ENCODE measurements at regions not wholly inside any gene's neighbourhood (a gene's known extent, or its start where the extent isn't known, plus 50 kb on each side); places are given as distances from the start of the nearest gene placed in this dataset.

GRCh38 chr6:126439040-126439439, 99.1 kb downstream of the CENPW start:
- H3K4me3 ChIP-seq (ENCODE audit: low read depth, low read length): no peak overlapping the region
- no peak for TF ChIP-seq CTCF (IDR thresholded peaks at IDR 0.05; ENCODE audit: borderline replicate concordance, insufficient read depth, low read depth, low read length)

- TF ChIP-seq CTCF (IDR thresholded peaks at IDR 0.05; ENCODE audit: borderline replicate concordance, insufficient read depth, low read depth, low read length): no peak
- H3K4me3 ChIP-seq (ENCODE audit: low read depth, low read length): no peak overlapping the region
These were observed 101.0 kb downstream of the CENPW start for GRCh38 chr6:126440923-126441322.

GRCh38 chr6:126444659-126445273, 104.9 kb downstream of the CENPW start:
- no peak overlapping the region for H3K4me3 ChIP-seq (ENCODE audit: low read depth, low read length)
- no peak for TF ChIP-seq CTCF (IDR thresholded peaks at IDR 0.05; ENCODE audit: borderline replicate concordance, insufficient read depth, low read depth, low read length)

GRCh38 chr6:126446248-126446647, 106.3 kb downstream of the CENPW start:
- TF ChIP-seq CTCF (IDR thresholded peaks at IDR 0.05; ENCODE audit: borderline replicate concordance, insufficient read depth, low read depth, low read length): no peak
- H3K4me3 ChIP-seq (ENCODE audit: low read depth, low read length): no peak overlapping the region

- TF ChIP-seq CTCF (IDR thresholded peaks at IDR 0.05; ENCODE audit: borderline replicate concordance, insufficient read depth, low read depth, low read length): no peak
- H3K4me3 ChIP-seq (ENCODE audit: low read depth, low read length): no peak overlapping the region
These were observed 107.5 kb downstream of the CENPW start for GRCh38 chr6:126447367-126447766.

- no peak overlapping the region for H3K4me3 ChIP-seq (ENCODE audit: low read depth, low read length)
- TF ChIP-seq CTCF (IDR thresholded peaks at IDR 0.05; ENCODE audit: borderline replicate concordance, insufficient read depth, low read depth, low read length): no peak
These were observed 121.1 kb downstream of the CENPW start for GRCh38 chr6:126461045-126461444.

GRCh38 chr6:126464245-126464644, 124.3 kb downstream of the CENPW start:
- no peak for TF ChIP-seq CTCF (IDR thresholded peaks at IDR 0.05; ENCODE audit: borderline replicate concordance, insufficient read depth, low read depth, low read length)
- H3K4me3 ChIP-seq (ENCODE audit: low read depth, low read length): no peak overlapping the region
